ENCODE measurements at regions not wholly inside any gene's neighbourhood (a gene's known extent, or its start where the extent isn't known, plus 50 kb on each side); places are given as distances from the start of the nearest gene placed in this dataset.

DNA sequence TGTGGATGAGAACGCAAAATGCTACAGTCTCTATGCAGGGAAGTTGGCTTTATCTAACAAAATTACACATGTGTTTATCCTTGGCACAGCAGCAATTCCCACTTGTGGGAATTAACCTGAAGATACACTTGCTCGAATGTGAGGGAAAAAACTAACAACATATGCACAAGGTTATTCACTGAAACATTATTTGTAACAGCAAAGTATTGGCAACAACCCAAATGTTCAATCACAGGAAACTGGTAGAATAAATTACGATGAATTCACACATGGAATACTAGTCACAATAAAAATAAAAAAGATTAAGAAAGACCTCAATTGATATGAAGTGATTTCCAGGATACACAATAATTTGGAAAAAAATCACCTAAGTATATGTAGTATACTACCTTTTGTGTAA lies 68.1 kb upstream of the OGFRL1 start:
- 64 to 68% methylated on average over 3 of the region's 3 CpGs for WGBS, 2 donors
- no peak for DNase-seq (ENCODE audit: low spot score in 2 of 2)
- H3K27me3 ChIP-seq: no peaks in the 10 kb centered on the region

DNA sequence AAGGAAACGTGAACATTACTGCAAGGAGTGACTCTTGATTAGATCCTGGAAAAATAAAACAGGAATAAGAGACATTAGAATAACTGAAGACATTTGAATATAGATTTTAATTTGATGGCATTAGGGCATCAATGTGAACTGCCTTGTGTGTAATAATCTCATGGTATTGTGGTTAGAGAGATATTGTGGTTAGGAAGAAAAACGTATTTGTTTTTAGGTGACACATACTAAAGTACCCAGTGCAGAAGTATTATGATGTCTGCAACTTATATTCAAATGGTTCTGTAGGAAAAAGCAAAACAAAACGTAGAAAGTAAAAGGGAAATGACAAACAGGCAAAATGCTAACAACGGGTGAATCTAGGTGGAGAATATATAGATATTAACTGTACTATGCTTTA lies 65.9 kb upstream of the OGFRL1 start:
- TF ChIP-seq CTCF (IDR thresholded peaks at IDR 0.05) (no peak), POLR2A (IDR thresholded peaks at IDR 0.05) (no peak), EP300 (IDR thresholded peaks at IDR 0.05) (no peak)
- no peaks in the 10 kb centered on the region for H3K9me3 ChIP-seq
- 73 to 77% methylated on average over 4 of the region's 4 CpGs for WGBS, 2 donors
- H3K36me3 ChIP-seq: no peaks in the 10 kb centered on the region
- no peak for DNase-seq (ENCODE audit: low spot score in 2 of 2)
- no peak overlapping the region for H3K4me3 ChIP-seq
- H3K4me1 ChIP-seq: no peaks in the 10 kb centered on the region
- H3K27me3 ChIP-seq: no peaks in the 10 kb centered on the region
- H3K27ac ChIP-seq: no peak overlapping the region

More for the DNA sequence above, 68.1 kb upstream of the OGFRL1 start:
- no peaks in the 10 kb centered on the region for H3K4me1 ChIP-seq
- TF ChIP-seq POLR2A (IDR thresholded peaks at IDR 0.05): no peak
- TF ChIP-seq EP300 (IDR thresholded peaks at IDR 0.05): no peak
- TF ChIP-seq CTCF (IDR thresholded peaks at IDR 0.05): no peak
- H3K27ac ChIP-seq: no peak overlapping the region
- no peaks in the 10 kb centered on the region for H3K9me3 ChIP-seq
- no peaks in the 10 kb centered on the region for H3K36me3 ChIP-seq
- no peak overlapping the region for H3K4me3 ChIP-seq

- Histone ChIP-seq H3K9me3 (no peaks in the 10 kb centered on the region), H3K4me1 (peaks cover 0 to 3% (median 0%) of the 10 kb centered on the region in 4 donors), H3K4me3 (no peak overlapping the region), H3K27ac (no peak overlapping the region), H3K27me3 (no peaks in the 10 kb centered on the region), H3K36me3 (no peaks in the 10 kb centered on the region)
- WGBS, 2 donors: 92 to 94% methylated on average over 2 of the region's 2 CpGs
- no peak for DNase-seq (ENCODE audit: low spot score in 2 of 2)
- TF ChIP-seq EP300 (IDR thresholded peaks at IDR 0.05): no peak
- no peak for TF ChIP-seq CTCF (IDR thresholded peaks at IDR 0.05)
- no peak for TF ChIP-seq POLR2A (IDR thresholded peaks at IDR 0.05)
These were observed 64.6 kb upstream of the OGFRL1 start for GRCh38 chr6:71224011-71224410.

- Histone ChIP-seq H3K36me3 (no peaks in the 10 kb centered on the region), H3K4me1 (peaks cover 0 to 3% (median 0%) of the 10 kb centered on the region in 4 donors), H3K27ac (no peak overlapping the region), H3K9me3 (no peaks in the 10 kb centered on the region), H3K4me3 (no peak overlapping the region), H3K27me3 (no peaks in the 10 kb centered on the region)
- 91 to 98% methylated on average over 1 of the region's 1 CpG for WGBS, 2 donors
- no peak for TF ChIP-seq CTCF (IDR thresholded peaks at IDR 0.05)
- TF ChIP-seq EP300 (IDR thresholded peaks at IDR 0.05): no peak
- no peak for TF ChIP-seq POLR2A (IDR thresholded peaks at IDR 0.05)
- no peak for DNase-seq (ENCODE audit: low spot score in 2 of 2)
These were observed 62.5 kb upstream of the OGFRL1 start for GRCh38 chr6:71226151-71226550.

GRCh38 chr6:71228461-71229041 lies 60.1 kb upstream of the OGFRL1 start:
- DNase-seq (ENCODE audit: low spot score in 2 of 2): no peak
- no peak overlapping the region for H3K4me3 ChIP-seq
- H3K36me3 ChIP-seq: no peaks in the 10 kb centered on the region
- peaks cover 0 to 3% (median 0%) of the 10 kb centered on the region in 4 donors for H3K4me1 ChIP-seq
- no peak overlapping the region for H3K27ac ChIP-seq
- TF ChIP-seq CTCF (IDR thresholded peaks at IDR 0.05) (no peak), POLR2A (IDR thresholded peaks at IDR 0.05) (no peak), EP300 (IDR thresholded peaks at IDR 0.05) (no peak)
- H3K27me3 ChIP-seq: no peaks in the 10 kb centered on the region
- H3K9me3 ChIP-seq: no peaks in the 10 kb centered on the region
- 69 to 70% methylated on average over 4 of the region's 4 CpGs for WGBS, 2 donors

Measured in tibial nerve (tissue), 4 donors.